ENCODE measurements at regions not wholly inside any gene's neighbourhood (a gene's known extent, or its start where the extent isn't known, plus 50 kb on each side); places are given as distances from the start of the nearest gene placed in this dataset.
A peak's percentile ranks its signal among the peaks of the same experiment; 100 is the strongest.

DNA sequence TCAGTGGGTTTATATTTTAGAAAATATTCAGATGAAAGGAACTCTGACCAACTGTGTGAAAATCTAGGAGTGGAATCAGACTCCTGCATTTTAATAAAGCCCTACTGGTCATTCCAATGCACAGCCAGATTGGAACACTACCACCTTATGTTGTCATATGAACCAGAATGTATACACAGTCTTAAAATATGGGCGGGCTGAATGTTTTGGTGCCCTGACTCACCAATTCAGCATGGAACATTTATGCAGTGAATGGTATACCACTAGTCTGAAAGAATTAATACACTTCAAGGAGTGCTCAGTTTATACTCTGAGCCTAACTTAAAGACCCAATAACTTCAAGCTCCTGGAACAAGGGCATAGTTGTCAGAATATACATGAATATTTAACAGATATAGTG is 280.9 kb upstream of the TCF4 start:
- TF ChIP-seq RFX5 (IDR thresholded peaks at IDR 0.05; ENCODE audit: low read depth, low read length) (no peak), POLR2A (IDR thresholded peaks at IDR 0.05; ENCODE audit: low read depth, low read length) (no peak), MAZ (IDR thresholded peaks at IDR 0.05; ENCODE audit: borderline replicate concordance, low read depth, low read length) (no peak), BHLHE40 (IDR thresholded peaks at IDR 0.05; ENCODE audit: low read depth, low read length) (no peak), SMC3 (IDR thresholded peaks at IDR 0.05; ENCODE audit: low read depth, low read length) (no peak), RAD21 (IDR thresholded peaks at IDR 0.05; ENCODE audit: low read length) (no peak), NFE2L2 (IDR thresholded peaks at IDR 0.05; ENCODE audit: low read depth, low read length) (no peak), FOS (IDR thresholded peaks at IDR 0.05; ENCODE audit: low read depth, low read length) (peak; percentile 45; the same call in 1 of the 2 replicates)
- TF ChIP-seq, protein P1, sequence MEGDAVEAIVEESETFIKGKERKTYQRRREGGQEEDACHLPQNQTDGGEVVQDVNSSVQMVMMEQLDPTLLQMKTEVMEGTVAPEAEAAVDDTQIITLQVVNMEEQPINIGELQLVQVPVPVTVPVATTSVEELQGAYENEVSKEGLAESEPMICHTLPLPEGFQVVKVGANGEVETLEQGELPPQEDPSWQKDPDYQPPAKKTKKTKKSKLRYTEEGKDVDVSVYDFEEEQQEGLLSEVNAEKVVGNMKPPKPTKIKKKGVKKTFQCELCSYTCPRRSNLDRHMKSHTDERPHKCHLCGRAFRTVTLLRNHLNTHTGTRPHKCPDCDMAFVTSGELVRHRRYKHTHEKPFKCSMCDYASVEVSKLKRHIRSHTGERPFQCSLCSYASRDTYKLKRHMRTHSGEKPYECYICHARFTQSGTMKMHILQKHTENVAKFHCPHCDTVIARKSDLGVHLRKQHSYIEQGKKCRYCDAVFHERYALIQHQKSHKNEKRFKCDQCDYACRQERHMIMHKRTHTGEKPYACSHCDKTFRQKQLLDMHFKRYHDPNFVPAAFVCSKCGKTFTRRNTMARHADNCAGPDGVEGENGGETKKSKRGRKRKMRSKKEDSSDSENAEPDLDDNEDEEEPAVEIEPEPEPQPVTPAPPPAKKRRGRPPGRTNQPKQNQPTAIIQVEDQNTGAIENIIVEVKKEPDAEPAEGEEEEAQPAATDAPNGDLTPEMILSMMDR (conservative IDR thresholded peaks at IDR 0.05; ENCODE audit: low read depth, low read length): peak; percentile 16; the same call in 1 of the 2 replicates

Measured in IMR-90 (cell line).